Jurkat, Clone E6-1 (cell line): ENCODE measurements at regions not wholly inside any gene's neighbourhood (a gene's known extent, or its start where the extent isn't known, plus 50 kb on each side); places are given as distances from the start of the nearest gene placed in this dataset.
"Not testable (repeated sequence)": the region's sequence is repeated elsewhere in the genome, so short reads cannot be mapped to it uniquely, and the experiment has no call there.

Experiments used
- DNase-seq: peaks from one replicate; pipeline ENCODE4 v3.0.0-alpha.2; 2011; ENCODE audit warnings: low read depth, low spot score
- H3K4me3 ChIP-seq: 2 replicates; pipeline ENCODE4 v1.5.1; 2011; ENCODE audit warnings: mild to moderate bottlenecking, low read length, control low read depth, moderate library complexity

GRCh38 chr13:24616514-24616913, 63.7 kb upstream of the ATP12A start:
- no peak for DNase-seq
- H3K4me3 ChIP-seq, result no peak overlapping the region

- H3K4me3 ChIP-seq, result no peak overlapping the region
- DNase-seq, result no peak
Measured at GRCh38 chr13:24617256-24618010, 62.8 kb upstream of the ATP12A start.

GRCh38 chr13:24618011-24618955, 61.9 kb upstream of the ATP12A start:
- DNase-seq, result peak; percentile 72
- no peak overlapping the region for H3K4me3 ChIP-seq

GRCh38 chr13:24619282-24619681, 60.9 kb upstream of the ATP12A start:
- no peak overlapping the region for H3K4me3 ChIP-seq
- DNase-seq, result no peak

- H3K4me3 ChIP-seq, DNase-seq: not testable (repeated sequence)
Measured at GRCh38 chr13:24622481-24623148, 57.6 kb upstream of the ATP12A start.

GRCh38 chr13:24623149-24623665, 57.0 kb upstream of the ATP12A start:
- no peak overlapping the region for H3K4me3 ChIP-seq
- DNase-seq, result no peak

- no peak overlapping the region for H3K4me3 ChIP-seq
- no peak for DNase-seq
Measured at GRCh38 chr13:24624363-24624762, 55.8 kb upstream of the ATP12A start.

- DNase-seq, result no peak
- no peak overlapping the region for H3K4me3 ChIP-seq
Measured at GRCh38 chr13:24624801-24625231, 55.4 kb upstream of the ATP12A start.

GRCh38 chr13:24625331-24625731, 54.9 kb upstream of the ATP12A start:
- no peak for DNase-seq
- no peak overlapping the region for H3K4me3 ChIP-seq

GRCh38 chr13:24625870-24626849, 54.0 kb upstream of the ATP12A start:
- no peak overlapping the region for H3K4me3 ChIP-seq
- no peak for DNase-seq

- no peak for DNase-seq
Measured at GRCh38 chr13:24627090-24627714, 53.0 kb upstream of the ATP12A start.

GRCh38 chr13:24627946-24628345, 52.3 kb upstream of the ATP12A start:
- no peak for DNase-seq

More at GRCh38 chr13:24627090-24627714, 53.0 kb upstream of the ATP12A start:
- no peak overlapping the region for H3K4me3 ChIP-seq

GRCh38 chr13:24629320-24629719, 50.9 kb upstream of the ATP12A start:
- H3K4me3 ChIP-seq, result no peak overlapping the region
- no peak for DNase-seq

More at GRCh38 chr13:24627946-24628345, 52.3 kb upstream of the ATP12A start:
- H3K4me3 ChIP-seq, result no peak overlapping the region

GRCh38 chr13:24630121-24630520, 50.1 kb upstream of the ATP12A start:
- no peak overlapping the region for H3K4me3 ChIP-seq
- DNase-seq, result no peak
